GM12865 (cell line): ENCODE measurements at regions not wholly inside any gene's neighbourhood (a gene's known extent, or its start where the extent isn't known, plus 50 kb on each side); places are given as distances from the start of the nearest gene placed in this dataset.

Experiments
- DNase-seq: peaks from one replicate; pipeline ENCODE4 v3.0.0; 2010; ENCODE audit warnings: low read depth
- H3K4me3 ChIP-seq: 2 replicates; pipeline ENCODE4 v1.5.1; 2011; ENCODE audit warnings: mild to moderate bottlenecking, low read depth, low read length, control low read depth
- CTCF ChIP-seq: IDR thresholded peaks from 2 replicates; pipeline ENCODE4 v1.5.1; 2011; ENCODE audit warnings: low read length, control low read depth, low read depth, inconsistent platforms; ENCODE audit not compliant: insufficient read depth; ENCODE audit errors: missing control alignments

DNA sequence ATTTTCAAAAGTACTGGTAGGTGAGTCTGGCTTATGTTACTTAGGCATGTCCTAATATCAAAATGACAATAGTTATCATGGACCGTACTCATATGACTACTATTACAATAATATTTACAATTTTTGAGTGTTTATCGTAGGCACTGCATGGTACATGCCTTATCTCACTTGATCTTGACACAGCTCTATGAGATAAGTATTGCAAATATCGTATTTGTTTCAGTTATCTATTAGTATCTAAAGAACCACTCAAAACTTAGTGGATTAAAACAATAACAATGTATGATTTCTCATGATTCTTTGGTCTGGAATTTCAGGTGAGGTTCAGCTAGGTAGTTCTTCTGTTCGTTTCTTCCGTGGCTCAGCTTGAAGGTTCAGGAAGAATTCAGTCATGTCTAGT is 59.7 kb upstream of the XCR1 start:
- no peak for TF ChIP-seq CTCF
- DNase-seq: no peak
- H3K4me3 ChIP-seq: no peak overlapping the region

DNA sequence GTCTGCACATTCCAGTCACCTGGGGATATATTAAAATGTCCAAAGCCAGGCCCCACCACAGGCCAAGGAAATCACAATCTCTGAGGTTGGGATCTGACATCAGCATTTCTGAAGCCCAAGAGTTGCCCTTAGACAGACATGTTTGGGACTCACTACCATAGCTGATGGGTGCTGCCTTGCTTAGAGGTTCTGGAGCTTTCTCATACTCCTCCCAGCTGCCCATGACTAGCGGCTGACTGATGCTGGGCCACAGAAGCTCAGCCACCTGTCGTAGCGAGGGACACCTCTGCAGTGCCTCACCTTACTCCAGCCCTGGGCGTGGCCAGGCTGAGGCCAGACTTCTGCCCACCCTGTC is 58.8 kb upstream of the XCR1 start:
- H3K4me3 ChIP-seq: no peak overlapping the region
- TF ChIP-seq CTCF: no peak
- DNase-seq: no peak

DNA sequence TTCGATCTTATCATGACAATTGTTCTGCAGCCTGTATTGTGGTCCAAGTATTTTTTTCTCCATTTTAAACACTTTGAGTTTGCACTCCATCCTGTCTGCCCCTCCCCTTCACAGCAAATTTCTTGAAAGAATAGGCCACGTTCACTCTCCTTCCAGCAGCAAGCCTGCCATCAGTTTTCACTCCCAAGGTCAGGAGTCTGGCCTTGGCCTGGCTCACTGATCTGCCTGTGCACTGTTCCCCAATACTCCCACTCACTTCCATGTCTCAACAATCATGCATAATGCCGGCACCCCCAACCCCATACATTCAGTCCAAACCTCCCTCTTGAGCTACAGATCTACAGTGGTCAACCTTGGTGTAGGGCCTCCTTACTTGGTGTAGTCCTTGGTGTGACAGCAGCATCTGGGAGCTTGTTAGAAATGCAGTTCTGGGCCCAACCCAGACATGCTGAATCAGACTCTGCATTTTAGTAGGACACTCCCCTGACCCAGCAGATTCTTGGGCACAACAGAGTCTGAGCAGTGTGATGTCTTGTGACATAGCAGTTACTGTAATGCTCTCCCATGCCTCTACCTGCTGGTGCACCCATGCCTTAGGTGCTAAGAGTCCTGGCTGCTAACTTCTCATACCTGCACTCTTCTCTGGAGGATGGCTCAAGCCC is 58.3 kb upstream of the XCR1 start:
- TF ChIP-seq CTCF: no peak
- DNase-seq: no peak
- no peak overlapping the region for H3K4me3 ChIP-seq

GRCh38 chr3:46083956-46084355 is 56.7 kb upstream of the XCR1 start:
- no peak for DNase-seq
- H3K4me3 ChIP-seq: no peak overlapping the region
- TF ChIP-seq CTCF: no peak

GRCh38 chr3:46082849-46083248 is 55.6 kb upstream of the XCR1 start:
- no peak for TF ChIP-seq CTCF
- no peak for DNase-seq
- H3K4me3 ChIP-seq: no peak overlapping the region

DNA sequence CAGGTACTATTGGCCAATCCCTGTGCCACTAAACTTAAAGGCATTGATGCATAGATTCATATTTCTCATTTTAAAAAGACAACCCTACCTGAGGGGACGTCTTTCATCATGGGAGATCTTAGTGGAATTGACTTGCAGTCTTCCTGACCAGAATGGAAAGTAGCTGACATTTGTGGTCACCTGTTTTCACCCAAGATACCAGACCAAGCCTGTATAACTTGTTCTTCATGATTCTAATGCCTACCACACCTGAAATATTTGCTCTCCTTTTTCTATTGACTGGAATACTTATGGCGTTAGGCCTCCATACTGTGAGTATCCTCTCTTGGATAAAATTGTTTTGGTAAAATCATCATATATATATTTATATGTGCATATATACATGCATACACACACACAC is 54.7 kb upstream of the XCR1 start:
- no peak overlapping the region for H3K4me3 ChIP-seq
- no peak for DNase-seq
- no peak for TF ChIP-seq CTCF

- no peak for TF ChIP-seq CTCF
- DNase-seq: no peak
- no peak overlapping the region for H3K4me3 ChIP-seq
Observed at GRCh38 chr3:46080969-46081345, 53.7 kb upstream of the XCR1 start.
